OCI-LY1 (cell line): ENCODE measurements at regions not wholly inside any gene's neighbourhood (a gene's known extent, or its start where the extent isn't known, plus 50 kb on each side); places are given as distances from the start of the nearest gene placed in this dataset.
"Not testable (repeated sequence)": the region's sequence is repeated elsewhere in the genome, so short reads cannot be mapped to it uniquely, and the experiment has no call there.

Experiments used
- H2AFZ ChIP-seq: fragments of 200-600 bp; sonication (generic), shearing (Covaris generic); 2 replicates; pipeline ENCODE4 v1.6.0; 2014; ENCODE audit warnings: antibody characterized with exemption, mild to moderate bottlenecking, low read length
- H3F3A ChIP-seq: fragments of 200-600 bp; sonication (generic), shearing (Covaris generic); 2 replicates; pipeline ENCODE4 v1.6.0; 2014; ENCODE audit warnings: mild to moderate bottlenecking, antibody characterized with exemption, low read length, moderate library complexity; ENCODE audit not compliant: insufficient read depth
- H3K27ac ChIP-seq: fragments of 200-600 bp; sonication (generic); 2 replicates; pipeline ENCODE4 v1.5.1; 2014; ENCODE audit warnings: low read length, mixed run types, mild to moderate bottlenecking, low read depth; ENCODE audit not compliant: poor library complexity, severe bottlenecking
- H3K27me3 ChIP-seq: fragments of 200-600 bp; sonication (generic); 2 replicates; pipeline ENCODE4 v1.6.0; 2014; ENCODE audit warnings: antibody characterized with exemption, mild to moderate bottlenecking, low read length, moderate library complexity; ENCODE audit not compliant: insufficient read depth
- H3K36me3 ChIP-seq: fragments of 200-600 bp; sonication (generic); 2 replicates; pipeline ENCODE4 v1.6.1; 2014; ENCODE audit warnings: mild to moderate bottlenecking, antibody characterized with exemption, low read length, moderate library complexity, mixed read lengths; ENCODE audit not compliant: insufficient read depth
- H3K4me1 ChIP-seq: fragments of 200-600 bp; sonication (generic); 2 replicates; pipeline ENCODE4 v1.5.1; 2014; ENCODE audit warnings: mild to moderate bottlenecking, low read length, moderate library complexity; ENCODE audit not compliant: insufficient read depth, severe bottlenecking
- H3K4me2 ChIP-seq: fragments of 200-600 bp; sonication (generic), shearing (Covaris generic); 2 replicates; pipeline ENCODE4 v1.6.1; 2014; ENCODE audit warnings: low read length
- H3K4me3 ChIP-seq: fragments of 200-600 bp; sonication (generic); 2 replicates; pipeline ENCODE4 v1.5.1; 2014; ENCODE audit warnings: low read length, low read depth, mild to moderate bottlenecking, mixed read lengths; ENCODE audit not compliant: poor library complexity, severe bottlenecking
- H3K79me2 ChIP-seq: fragments of 200-600 bp; shearing (Covaris generic); 2 replicates; pipeline ENCODE4 v1.6.1; 2016; ENCODE audit warnings: mixed run types, low read length, mixed read lengths; ENCODE audit not compliant: insufficient read depth
- H3K9ac ChIP-seq: fragments of 200-600 bp; sonication (generic), shearing (Covaris generic); 2 replicates; pipeline ENCODE4 v1.6.1; 2014; ENCODE audit warnings: mild to moderate bottlenecking, low read length, mixed read lengths
- H3K9me2 ChIP-seq: fragments of 200-600 bp; sonication (generic), shearing (Covaris generic); 2 replicates; pipeline ENCODE4 v1.6.1; 2014; ENCODE audit warnings: low read depth, mild to moderate bottlenecking, low read length, mixed read lengths
- H3K9me3 ChIP-seq: fragments of 200-600 bp; shearing (Covaris generic); 2 replicates; pipeline ENCODE4 v1.6.1; 2014; ENCODE audit warnings: low read length, mixed read lengths
- H4K20me1 ChIP-seq: fragments of 200-600 bp; sonication (generic), shearing (Covaris generic); 2 replicates; pipeline ENCODE4 v1.6.0; 2016; ENCODE audit warnings: mild to moderate bottlenecking, low read length; ENCODE audit not compliant: insufficient read depth
- CTCF ChIP-seq: fragments of 200-600 bp; sonication (generic), shearing (Covaris generic); IDR thresholded peaks from 2 replicates; pipeline ENCODE4 v1.5.1; 2017; ENCODE audit warnings: mild to moderate bottlenecking, antibody characterized with exemption, low read length, moderate library complexity, mixed read lengths
- EZH2 ChIP-seq: fragments of 200-600 bp; sonication (generic), shearing (Covaris generic); IDR thresholded peaks from 2 replicates; pipeline ENCODE4 v1.8.0; 2017; ENCODE audit warnings: borderline replicate concordance, mixed run types, mild to moderate bottlenecking, antibody characterized with exemption, low read length, moderate library complexity, mixed read lengths

GRCh38 chr21:28118570-28118969 lies 874.1 kb downstream of the LTN1 start:
- Histone ChIP-seq H3K9me2 (no peaks in the 10 kb centered on the region), H3K27me3 (no peaks in the 10 kb centered on the region), H3K36me3 (no peaks in the 10 kb centered on the region), H2AFZ (no peak overlapping the region), H3K79me2 (no peaks in the 10 kb centered on the region), H3K9me3 (no peaks in the 10 kb centered on the region), H3F3A (no peaks in the 10 kb centered on the region), H3K4me1 (no peaks in the 10 kb centered on the region), H3K4me3 (no peak overlapping the region), H3K27ac (no peak overlapping the region), H3K4me2 (no peak overlapping the region), H4K20me1 (no peaks in the 10 kb centered on the region), H3K9ac (no peak overlapping the region)
- TF ChIP-seq EZH2, result no peak
- TF ChIP-seq CTCF, result no peak

- not testable (repeated sequence) for H2AFZ ChIP-seq, H3K4me2 ChIP-seq, H3F3A ChIP-seq, H3K27me3 ChIP-seq, H3K27ac ChIP-seq, H3K9ac ChIP-seq, H3K36me3 ChIP-seq, H3K4me1 ChIP-seq, H3K9me3 ChIP-seq, H3K4me3 ChIP-seq, H3K9me2 ChIP-seq, H3K79me2 ChIP-seq, H4K20me1 ChIP-seq
These were observed 877.7 kb downstream of the LTN1 start for GRCh38 chr21:28114986-28115385.

GRCh38 chr21:28113718-28114117 lies 879.0 kb downstream of the LTN1 start:
- H3K9ac ChIP-seq, result no peak overlapping the region
- no peaks in the 10 kb centered on the region for H3K36me3 ChIP-seq

More at GRCh38 chr21:28113718-28114117, 879.0 kb downstream of the LTN1 start:
- Histone ChIP-seq H3K4me3 (no peak overlapping the region), H3K27ac (no peak overlapping the region), H3K4me1 (no peaks in the 10 kb centered on the region), H3K4me2 (no peak overlapping the region), H3K27me3 (no peaks in the 10 kb centered on the region), H4K20me1 (no peaks in the 10 kb centered on the region), H3K9me2 (no peaks in the 10 kb centered on the region), H2AFZ (no peak overlapping the region), H3K79me2 (no peaks in the 10 kb centered on the region), H3K9me3 (no peaks in the 10 kb centered on the region), H3F3A (no peaks in the 10 kb centered on the region)
- TF ChIP-seq EZH2, result no peak
- no peak for TF ChIP-seq CTCF
